ENCODE measurements at regions not wholly inside any gene's neighbourhood (a gene's known extent, or its start where the extent isn't known, plus 50 kb on each side); places are given as distances from the start of the nearest gene placed in this dataset.
"Not testable (repeated sequence)": the region's sequence is repeated elsewhere in the genome, so short reads cannot be mapped to it uniquely, and the experiment has no call there.

GRCh38 chr17:22374741-22375140 is 682.4 kb downstream of the KCNJ18 start:
- Histone ChIP-seq H3K4me3 (ENCODE audit: insufficient read length, low read depth) (no peak overlapping the region), H3K27me3 (ENCODE audit: insufficient read depth, insufficient read length) (no peaks in the 10 kb centered on the region), H3K4me1 (ENCODE audit: insufficient read depth, insufficient read length) (no peaks in the 10 kb centered on the region), H3K9me3 (ENCODE audit: insufficient read depth, low read length) (peaks cover 8% of the 10 kb centered on the region; the same call in 1 of the 2 replicates), H3K9ac (ENCODE audit: insufficient read length, low read depth) (no peak overlapping the region), H3K36me3 (ENCODE audit: insufficient read depth, insufficient read length, low read length) (no peaks in the 10 kb centered on the region)
- no peak for TF ChIP-seq ZNF274 (IDR thresholded peaks at IDR 0.05; ENCODE audit: low read depth, low read length)
- TF ChIP-seq YY1 (IDR thresholded peaks at IDR 0.05; ENCODE audit: insufficient read depth, insufficient read length): no peak
- no peak for TF ChIP-seq SUZ12 (IDR thresholded peaks at IDR 0.05; ENCODE audit: extremely low read depth, insufficient read depth, insufficient read length)
- no peak for DNase-seq (ENCODE audit: low read depth, low spot score)

DNA sequence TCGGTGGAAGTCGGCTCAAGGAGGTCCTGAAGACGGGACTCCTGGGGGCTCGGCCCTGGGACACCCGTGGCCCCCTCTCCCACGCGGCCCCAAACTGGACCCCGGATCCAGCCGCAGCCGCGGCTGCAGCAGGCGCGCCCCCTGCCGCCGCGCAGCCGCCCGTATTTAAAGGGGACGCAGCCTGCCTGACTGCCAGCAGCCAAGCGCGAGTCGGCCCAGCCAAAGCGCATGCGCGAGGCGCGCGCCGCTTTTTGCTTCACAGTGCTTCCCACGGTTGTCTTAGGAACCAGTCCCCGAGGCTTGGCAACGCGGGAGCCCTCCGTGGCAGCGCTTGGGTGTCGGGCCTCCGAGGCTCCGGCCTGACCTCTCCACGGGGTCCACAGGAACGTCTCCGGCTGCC is 684.4 kb downstream of the KCNJ18 start:
- DNase-seq (ENCODE audit: low read depth, low spot score); H3K9ac ChIP-seq (ENCODE audit: insufficient read length, low read depth); H3K27me3 ChIP-seq (ENCODE audit: insufficient read depth, insufficient read length); H3K4me3 ChIP-seq (ENCODE audit: insufficient read length, low read depth); H3K36me3 ChIP-seq (ENCODE audit: insufficient read depth, insufficient read length, low read length); H3K9me3 ChIP-seq (ENCODE audit: insufficient read depth, low read length); H3K4me1 ChIP-seq (ENCODE audit: insufficient read depth, insufficient read length): not testable (repeated sequence)

DNA sequence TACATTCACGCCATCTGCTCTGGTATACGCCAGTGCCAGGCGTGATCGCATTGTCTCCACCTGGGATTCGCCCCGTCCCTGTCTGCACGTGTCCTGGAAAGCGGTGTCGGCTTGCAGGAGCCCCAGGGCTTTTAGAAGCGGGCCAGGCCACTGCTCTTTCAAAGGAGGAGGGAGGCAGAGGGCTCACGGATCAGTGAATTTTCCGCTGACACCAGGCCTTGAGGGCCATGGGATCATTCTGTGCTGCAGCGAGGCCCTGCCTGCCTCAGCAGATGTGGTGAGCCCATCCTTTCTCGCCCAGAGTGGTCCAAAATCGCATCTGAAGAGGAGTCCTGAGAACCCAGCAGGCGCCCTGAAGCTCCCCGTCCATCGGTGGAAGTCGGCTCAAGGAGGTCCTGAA is 686.4 kb downstream of the KCNJ18 start:
- not testable (repeated sequence) for H3K9me3 ChIP-seq (ENCODE audit: insufficient read depth, low read length); H3K27me3 ChIP-seq (ENCODE audit: insufficient read depth, insufficient read length); H3K4me1 ChIP-seq (ENCODE audit: insufficient read depth, insufficient read length); H3K36me3 ChIP-seq (ENCODE audit: insufficient read depth, insufficient read length, low read length); DNase-seq (ENCODE audit: low read depth, low spot score); H3K9ac ChIP-seq (ENCODE audit: insufficient read length, low read depth); H3K4me3 ChIP-seq (ENCODE audit: insufficient read length, low read depth)

DNA sequence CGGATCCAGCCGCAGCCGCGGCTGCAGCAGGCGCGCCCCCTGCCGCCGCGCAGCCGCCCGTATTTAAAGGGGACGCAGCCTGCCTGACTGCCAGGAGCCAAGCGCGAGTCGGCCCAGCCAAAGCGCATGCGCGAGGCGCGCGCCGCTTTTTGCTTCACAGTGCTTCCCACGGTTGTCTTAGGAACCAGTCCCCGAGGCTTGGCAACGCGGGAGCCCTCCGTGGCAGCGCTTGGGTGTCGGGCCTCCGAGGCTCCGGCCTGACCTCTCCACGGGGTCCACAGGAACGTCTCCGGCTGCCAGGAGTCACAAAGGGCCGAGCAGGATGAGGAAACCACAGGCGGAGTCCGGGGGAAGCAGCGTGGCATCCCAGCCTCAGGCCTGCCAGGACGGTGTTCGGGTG is 689.3 kb downstream of the KCNJ18 start:
- H3K4me3 ChIP-seq (ENCODE audit: insufficient read length, low read depth); H3K4me1 ChIP-seq (ENCODE audit: insufficient read depth, insufficient read length); DNase-seq (ENCODE audit: low read depth, low spot score); H3K36me3 ChIP-seq (ENCODE audit: insufficient read depth, insufficient read length, low read length); H3K27me3 ChIP-seq (ENCODE audit: insufficient read depth, insufficient read length); H3K9me3 ChIP-seq (ENCODE audit: insufficient read depth, low read length); H3K9ac ChIP-seq (ENCODE audit: insufficient read length, low read depth): not testable (repeated sequence)

DNA sequence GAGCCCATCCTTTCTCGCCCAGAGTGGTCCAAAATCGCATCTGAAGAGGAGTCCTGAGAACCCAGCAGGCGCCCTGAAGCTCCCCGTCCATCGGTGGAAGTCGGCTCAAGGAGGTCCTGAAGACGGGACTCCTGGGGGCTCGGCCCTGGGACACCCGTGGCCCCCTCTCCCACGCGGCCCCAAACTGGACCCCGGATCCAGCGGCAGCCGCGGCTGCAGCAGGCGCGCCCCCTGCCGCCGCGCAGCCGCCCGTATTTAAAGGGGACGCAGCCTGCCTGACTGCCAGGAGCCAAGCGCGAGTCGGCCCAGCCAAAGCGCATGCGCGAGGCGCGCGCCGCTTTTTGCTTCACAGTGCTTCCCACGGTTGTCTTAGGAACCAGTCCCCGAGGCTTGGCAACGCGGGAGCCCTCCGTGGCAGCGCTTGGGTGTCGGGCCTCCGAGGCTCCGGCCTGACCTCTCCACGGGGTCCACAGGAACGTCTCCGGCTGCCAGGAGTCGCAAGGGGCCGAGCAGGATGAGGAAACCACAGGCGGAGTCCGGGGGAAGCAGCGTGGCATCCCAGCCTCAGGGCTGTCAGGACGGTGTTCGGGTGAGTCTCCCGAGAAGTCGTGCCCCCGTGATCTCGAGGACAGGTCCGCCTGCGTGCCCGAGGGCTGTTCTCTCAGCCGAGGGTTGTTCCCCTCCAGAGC is 691.6 kb downstream of the KCNJ18 start:
- not testable (repeated sequence) for H3K4me1 ChIP-seq (ENCODE audit: insufficient read depth, insufficient read length); H3K4me3 ChIP-seq (ENCODE audit: insufficient read length, low read depth); DNase-seq (ENCODE audit: low read depth, low spot score); H3K9ac ChIP-seq (ENCODE audit: insufficient read length, low read depth); H3K9me3 ChIP-seq (ENCODE audit: insufficient read depth, low read length); H3K36me3 ChIP-seq (ENCODE audit: insufficient read depth, insufficient read length, low read length); H3K27me3 ChIP-seq (ENCODE audit: insufficient read depth, insufficient read length)

DNA sequence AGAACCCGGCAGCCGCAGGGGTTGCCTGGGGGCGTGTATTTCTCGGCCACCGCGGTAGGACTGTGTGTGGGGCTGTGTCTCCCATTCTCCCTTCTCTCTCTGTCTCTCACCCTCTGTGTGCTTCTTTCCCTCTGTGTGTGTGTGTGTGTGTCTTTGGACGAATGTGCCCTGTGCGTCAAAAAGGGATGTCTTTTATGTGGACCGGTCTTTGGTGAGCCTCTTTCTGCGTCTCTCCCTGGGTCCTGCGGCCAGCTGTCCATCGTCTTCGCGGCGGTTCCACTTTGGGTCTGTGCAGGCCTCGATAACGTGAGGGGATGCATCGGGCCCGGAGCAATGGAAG is 692.1 kb downstream of the KCNJ18 start:
- H3K4me3 ChIP-seq (ENCODE audit: insufficient read length, low read depth); H3K36me3 ChIP-seq (ENCODE audit: insufficient read depth, insufficient read length, low read length); H3K9me3 ChIP-seq (ENCODE audit: insufficient read depth, low read length); H3K27me3 ChIP-seq (ENCODE audit: insufficient read depth, insufficient read length); H3K4me1 ChIP-seq (ENCODE audit: insufficient read depth, insufficient read length); H3K9ac ChIP-seq (ENCODE audit: insufficient read length, low read depth); DNase-seq (ENCODE audit: low read depth, low spot score): not testable (repeated sequence)

- not testable (repeated sequence) for H3K9me3 ChIP-seq (ENCODE audit: insufficient read depth, low read length); H3K27me3 ChIP-seq (ENCODE audit: insufficient read depth, insufficient read length); H3K4me3 ChIP-seq (ENCODE audit: insufficient read length, low read depth); H3K9ac ChIP-seq (ENCODE audit: insufficient read length, low read depth); H3K36me3 ChIP-seq (ENCODE audit: insufficient read depth, insufficient read length, low read length); DNase-seq (ENCODE audit: low read depth, low spot score); H3K4me1 ChIP-seq (ENCODE audit: insufficient read depth, insufficient read length)
Observed at GRCh38 chr17:22398446-22398845, 706.1 kb downstream of the KCNJ18 start.

DNA sequence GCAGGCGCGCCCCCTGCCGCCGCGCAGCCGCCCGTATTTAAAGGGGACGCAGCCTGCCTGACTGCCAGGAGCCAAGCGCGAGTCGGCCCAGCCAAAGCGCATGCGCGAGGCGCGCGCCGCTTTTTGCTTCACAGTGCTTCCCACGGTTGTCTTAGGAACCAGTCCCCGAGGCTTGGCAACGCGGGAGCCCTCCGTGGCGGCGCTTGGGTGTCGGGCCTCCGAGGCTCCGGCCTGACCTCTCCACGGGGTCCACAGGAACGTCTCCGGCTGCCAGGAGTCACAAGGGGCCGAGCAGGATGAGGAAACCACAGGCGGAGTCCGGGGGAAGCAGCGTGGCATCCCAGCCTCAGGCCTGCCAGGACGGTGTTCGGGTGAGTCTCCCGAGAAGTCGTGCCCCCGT is 706.7 kb downstream of the KCNJ18 start:
- H3K36me3 ChIP-seq (ENCODE audit: insufficient read depth, insufficient read length, low read length); H3K9me3 ChIP-seq (ENCODE audit: insufficient read depth, low read length); DNase-seq (ENCODE audit: low read depth, low spot score); H3K4me3 ChIP-seq (ENCODE audit: insufficient read length, low read depth); H3K4me1 ChIP-seq (ENCODE audit: insufficient read depth, insufficient read length); H3K27me3 ChIP-seq (ENCODE audit: insufficient read depth, insufficient read length); H3K9ac ChIP-seq (ENCODE audit: insufficient read length, low read depth): not testable (repeated sequence)

GRCh38 chr17:22405080-22405479 is 712.8 kb downstream of the KCNJ18 start:
- not testable (repeated sequence) for H3K36me3 ChIP-seq (ENCODE audit: insufficient read depth, insufficient read length, low read length); DNase-seq (ENCODE audit: low read depth, low spot score); H3K9me3 ChIP-seq (ENCODE audit: insufficient read depth, low read length); H3K27me3 ChIP-seq (ENCODE audit: insufficient read depth, insufficient read length); H3K4me3 ChIP-seq (ENCODE audit: insufficient read length, low read depth); H3K4me1 ChIP-seq (ENCODE audit: insufficient read depth, insufficient read length); H3K9ac ChIP-seq (ENCODE audit: insufficient read length, low read depth)

Data from NT2/D1 (cell line).